Transverse colon (tissue), 4 donors: ENCODE measurements at regions not wholly inside any gene's neighbourhood (a gene's known extent, or its start where the extent isn't known, plus 50 kb on each side); places are given as distances from the start of the nearest gene placed in this dataset.

ENCODE experiments used
- EP300 ChIP-seq: sonication (generic); formaldehyde crosslinking; IDR thresholded peaks from one replicate; pipeline ENCODE4 v1.6.1; 2017; ENCODE audit warnings: antibody characterized with exemption, low read depth
- POLR2A ChIP-seq: fragments of 450-650 bp; IDR thresholded peaks from one replicate; pipeline ENCODE4 v1.6.1; 2016; ENCODE audit warnings: antibody characterized with exemption, mild to moderate bottlenecking, moderate library complexity
- POLR2AphosphoS5 ChIP-seq, 3 donors: sonication (generic); formaldehyde crosslinking; IDR thresholded peaks; one replicate each; pipeline ENCODE4 v1.6.1; 2016; ENCODE audit warnings: antibody characterized with exemption in 3 of 3
- TF ChIP-seq, protein P1 (sequence below), 5 experiments: fragments of 200-600 bp in 3 of 5; fragments of 450-650 bp in 2 of 5; sonication (generic) in 3 of 5; IDR thresholded peaks; 1 replicate in 2 of 5; 2 replicates in 3 of 5; pipeline ENCODE4 v1.5.1; 2016 to 2017; ENCODE audit warnings: antibody characterized with exemption in 5 of 5, inconsistent platforms in 3 of 5, mild to moderate bottlenecking in 2 of 5, moderate library complexity in 1 of 5

DNA sequence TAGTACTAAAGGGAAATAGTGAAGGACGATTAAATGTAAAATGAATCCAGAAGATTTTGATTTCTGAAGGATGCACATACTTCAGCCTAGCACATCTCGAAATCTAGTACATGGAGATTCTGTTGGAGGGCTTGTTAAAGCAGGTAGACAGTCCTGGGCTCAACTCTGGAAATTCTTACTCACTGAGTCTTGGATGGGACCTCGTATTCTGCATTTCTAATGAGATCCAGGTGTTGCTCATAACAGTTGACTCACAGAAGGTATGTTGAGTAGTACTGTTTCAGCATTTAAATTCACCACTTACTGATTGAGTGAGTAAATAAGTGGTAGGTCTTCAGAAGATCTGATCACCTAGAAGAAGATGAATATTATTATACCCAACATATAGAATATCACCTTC, 623.4 kb upstream of the SGO1 start:
- TF ChIP-seq, protein P1, sequence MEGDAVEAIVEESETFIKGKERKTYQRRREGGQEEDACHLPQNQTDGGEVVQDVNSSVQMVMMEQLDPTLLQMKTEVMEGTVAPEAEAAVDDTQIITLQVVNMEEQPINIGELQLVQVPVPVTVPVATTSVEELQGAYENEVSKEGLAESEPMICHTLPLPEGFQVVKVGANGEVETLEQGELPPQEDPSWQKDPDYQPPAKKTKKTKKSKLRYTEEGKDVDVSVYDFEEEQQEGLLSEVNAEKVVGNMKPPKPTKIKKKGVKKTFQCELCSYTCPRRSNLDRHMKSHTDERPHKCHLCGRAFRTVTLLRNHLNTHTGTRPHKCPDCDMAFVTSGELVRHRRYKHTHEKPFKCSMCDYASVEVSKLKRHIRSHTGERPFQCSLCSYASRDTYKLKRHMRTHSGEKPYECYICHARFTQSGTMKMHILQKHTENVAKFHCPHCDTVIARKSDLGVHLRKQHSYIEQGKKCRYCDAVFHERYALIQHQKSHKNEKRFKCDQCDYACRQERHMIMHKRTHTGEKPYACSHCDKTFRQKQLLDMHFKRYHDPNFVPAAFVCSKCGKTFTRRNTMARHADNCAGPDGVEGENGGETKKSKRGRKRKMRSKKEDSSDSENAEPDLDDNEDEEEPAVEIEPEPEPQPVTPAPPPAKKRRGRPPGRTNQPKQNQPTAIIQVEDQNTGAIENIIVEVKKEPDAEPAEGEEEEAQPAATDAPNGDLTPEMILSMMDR (IDR thresholded peaks at IDR 0.05): no peak
- TF ChIP-seq EP300: no peak
- TF ChIP-seq POLR2A: no peak
- no peak for TF ChIP-seq POLR2AphosphoS5 (IDR thresholded peaks at IDR 0.05)
